ENCODE measurements at regions not wholly inside any gene's neighbourhood (a gene's known extent, or its start where the extent isn't known, plus 50 kb on each side); places are given as distances from the start of the nearest gene placed in this dataset.

- ChIA-PET CTCF (ENCODE audit: low intra/inter-chr PET ratio) (no interaction called here), POLR2A (no interaction called here)
- Histone ChIP-seq H3K36me3 (ENCODE audit: control insufficient read depth, insufficient read depth, low read length) (no peaks in the 10 kb centered on the region), H4K20me1 (replicated peaks; ENCODE audit: control insufficient read depth, insufficient read depth, low read length) (no peaks in the 10 kb centered on the region), H3K4me2 (ENCODE audit: insufficient read depth, low read length) (no peak overlapping the region), H3K27me3 (ENCODE audit: control insufficient read depth in 2 of 2, insufficient read depth in 2 of 2, low read length in 2 of 2) (no peaks in the 10 kb centered on the region), H3K9me3 (replicated peaks; ENCODE audit: control insufficient read depth, insufficient read depth, low read depth, low read length) (no peaks in the 10 kb centered on the region; the same call in 1 of the 2 replicates), H3K27ac (ENCODE audit: extremely low read depth, low read depth, low read length) (no peak overlapping the region), H3K4me3 (no peak overlapping the region), H3K9ac (ENCODE audit: insufficient read depth in 1 of 2, low read depth in 2 of 2, low read length in 2 of 2) (no peak overlapping the region), H2AFZ (ENCODE audit: low read depth, low read length) (no peak overlapping the region), H3K4me1 (replicated peaks in 1 of 2; ENCODE audit: control insufficient read depth in 2 of 2, insufficient read depth in 2 of 2, low read length in 2 of 2) (no peaks in the 10 kb centered on the region), H3K9me1 (ENCODE audit: control insufficient read depth, insufficient read depth, low read length) (no peaks in the 10 kb centered on the region), H3K79me2 (ENCODE audit: control insufficient read depth, insufficient read depth, low read length) (no peaks in the 10 kb centered on the region)
- TF ChIP-seq MEF2D (tag; conservative IDR thresholded peaks at IDR 0.05; ENCODE audit: low read depth) (no peak), SAFB (IDR thresholded peaks at IDR 0.05; ENCODE audit: borderline replicate concordance, low read depth, low read length) (no peak), CBX1 (IDR thresholded peaks at IDR 0.05; ENCODE audit: low read depth) (no peak), FUS (optimal IDR thresholded peaks at IDR 0.05; ENCODE audit: low read depth, low read length) (no peak), PREB (CRISPR knock-in tag; IDR thresholded peaks at IDR 0.05) (no peak), GTF2E2 (tag; IDR thresholded peaks at IDR 0.05) (no peak), NCOR1 (IDR thresholded peaks at IDR 0.05) (no peak), RAD51 (IDR thresholded peaks at IDR 0.05; ENCODE audit: borderline replicate concordance, low read depth) (no peak), SREBF2 (CRISPR knock-in tag; IDR thresholded peaks at IDR 0.05) (no peak), RFX5 (IDR thresholded peaks at IDR 0.05; ENCODE audit: low read depth, low read length) (no peak), CREB3 (tag; conservative IDR thresholded peaks at IDR 0.05; ENCODE audit: low read depth) (no peak), ADNP (tag; IDR thresholded peaks at IDR 0.05) (no peak), ZNF277 (CRISPR knock-in tag; IDR thresholded peaks at IDR 0.05; ENCODE audit: borderline replicate concordance) (no peak), TFAM (CRISPR knock-in tag; conservative IDR thresholded peaks at IDR 0.05) (no peak)
- intact Hi-C loops (cut with micrococcal nuclease) (no loop called here), in situ Hi-C loops (cut with MboI) (no loop called here)
- 0% methylated on average over 2 of the region's 2 CpGs for WGBS (ENCODE audit: insufficient coverage, low coverage, missing lambda C conversion rate)
- FAIRE-seq (no peak), DNase-seq (ENCODE audit: extremely low read depth in 1 of 4, low spot score in 3 of 4) (no peak), ATAC-seq (no peak)
- BruUV-seq (replicated peaks): no TSS peak
These were observed 91.7 kb upstream of the MEOX2 start for GRCh38 chr7:15778191-15778590.
